ENCODE measurements at regions not wholly inside any gene's neighbourhood (a gene's known extent, or its start where the extent isn't known, plus 50 kb on each side); places are given as distances from the start of the nearest gene placed in this dataset.

GRCh38 chr4:32658019-32658418 is 1937.8 kb downstream of the PCDH7 start:
- TF ChIP-seq, protein P1, sequence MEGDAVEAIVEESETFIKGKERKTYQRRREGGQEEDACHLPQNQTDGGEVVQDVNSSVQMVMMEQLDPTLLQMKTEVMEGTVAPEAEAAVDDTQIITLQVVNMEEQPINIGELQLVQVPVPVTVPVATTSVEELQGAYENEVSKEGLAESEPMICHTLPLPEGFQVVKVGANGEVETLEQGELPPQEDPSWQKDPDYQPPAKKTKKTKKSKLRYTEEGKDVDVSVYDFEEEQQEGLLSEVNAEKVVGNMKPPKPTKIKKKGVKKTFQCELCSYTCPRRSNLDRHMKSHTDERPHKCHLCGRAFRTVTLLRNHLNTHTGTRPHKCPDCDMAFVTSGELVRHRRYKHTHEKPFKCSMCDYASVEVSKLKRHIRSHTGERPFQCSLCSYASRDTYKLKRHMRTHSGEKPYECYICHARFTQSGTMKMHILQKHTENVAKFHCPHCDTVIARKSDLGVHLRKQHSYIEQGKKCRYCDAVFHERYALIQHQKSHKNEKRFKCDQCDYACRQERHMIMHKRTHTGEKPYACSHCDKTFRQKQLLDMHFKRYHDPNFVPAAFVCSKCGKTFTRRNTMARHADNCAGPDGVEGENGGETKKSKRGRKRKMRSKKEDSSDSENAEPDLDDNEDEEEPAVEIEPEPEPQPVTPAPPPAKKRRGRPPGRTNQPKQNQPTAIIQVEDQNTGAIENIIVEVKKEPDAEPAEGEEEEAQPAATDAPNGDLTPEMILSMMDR (IDR thresholded peaks at IDR 0.05; ENCODE audit: borderline replicate concordance, extremely low read depth, insufficient read depth), result no peak
- Histone ChIP-seq H3K9ac (ENCODE audit: low read length in 3 of 3) (no peak overlapping the region), H3K27me3 (ENCODE audit: control insufficient read depth, insufficient read depth, low read length) (no peaks in the 10 kb centered on the region), H3K4me3 (ENCODE audit: low read length in 3 of 3) (no peak overlapping the region), H3K36me3 (ENCODE audit: control insufficient read depth in 2 of 3, insufficient read depth in 3 of 3, low read length in 3 of 3) (no peaks in the 10 kb centered on the region), H3K4me1 (ENCODE audit: control insufficient read depth in 2 of 3, insufficient read depth in 2 of 3, low read depth in 1 of 3, low read length in 3 of 3) (no peaks in the 10 kb centered on the region), H3K27ac (ENCODE audit: low read depth in 2 of 2, low read length in 2 of 2) (no peak overlapping the region), H3K9me3 (ENCODE audit: control insufficient read depth in 2 of 3, insufficient read depth in 1 of 3, low read length in 3 of 3) (no peaks in the 10 kb centered on the region)
- intact Hi-C loops (cut with DNase I), result no loop called here
- FAIRE-seq (no peak), DNase-seq (no peak)

DNA sequence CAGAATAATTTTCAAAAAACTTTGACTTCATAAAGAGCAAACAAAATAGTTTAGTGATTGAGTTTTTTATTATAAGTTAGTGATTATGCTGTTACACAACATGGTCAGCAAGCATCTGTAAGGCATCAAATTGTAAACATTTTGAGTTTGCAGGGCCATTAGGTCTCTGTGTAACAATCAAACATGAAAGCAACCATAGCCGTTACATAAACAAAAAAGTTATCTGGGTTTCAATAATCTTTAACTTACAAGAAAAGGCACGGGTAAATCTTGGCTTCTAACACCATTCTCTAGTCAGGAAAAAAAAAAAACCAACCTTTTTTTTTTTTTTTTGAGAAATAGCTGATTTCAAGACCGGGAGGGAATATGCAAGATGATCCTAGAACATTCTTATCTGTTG is 1941.1 kb downstream of the PCDH7 start:
- FAIRE-seq (no peak), DNase-seq (peak in 2 of 5 donors; percentile 4 to 6)
- no peaks in the 10 kb centered on the region for H3K4me1 ChIP-seq (ENCODE audit: control insufficient read depth in 2 of 3, insufficient read depth in 2 of 3, low read depth in 1 of 3, low read length in 3 of 3)
- TF ChIP-seq, protein P1 (IDR thresholded peaks at IDR 0.05; ENCODE audit: borderline replicate concordance, extremely low read depth, insufficient read depth), result no peak
- H3K27me3 ChIP-seq (ENCODE audit: control insufficient read depth, insufficient read depth, low read length), result no peaks in the 10 kb centered on the region
- no peak overlapping the region for H3K9ac ChIP-seq (ENCODE audit: low read length in 3 of 3)
- H3K36me3 ChIP-seq (ENCODE audit: control insufficient read depth in 2 of 3, insufficient read depth in 3 of 3, low read length in 3 of 3), result no peaks in the 10 kb centered on the region
- H3K9me3 ChIP-seq (ENCODE audit: control insufficient read depth in 2 of 3, insufficient read depth in 1 of 3, low read length in 3 of 3), result peaks cover 0 to 5% (median 0%) of the 10 kb centered on the region in 3 donors
- no peak overlapping the region for H3K27ac ChIP-seq (ENCODE audit: low read depth in 2 of 2, low read length in 2 of 2)
- no peak overlapping the region for H3K4me3 ChIP-seq (ENCODE audit: low read length in 3 of 3)
- intact Hi-C loops (cut with DNase I), result no loop called here

DNA sequence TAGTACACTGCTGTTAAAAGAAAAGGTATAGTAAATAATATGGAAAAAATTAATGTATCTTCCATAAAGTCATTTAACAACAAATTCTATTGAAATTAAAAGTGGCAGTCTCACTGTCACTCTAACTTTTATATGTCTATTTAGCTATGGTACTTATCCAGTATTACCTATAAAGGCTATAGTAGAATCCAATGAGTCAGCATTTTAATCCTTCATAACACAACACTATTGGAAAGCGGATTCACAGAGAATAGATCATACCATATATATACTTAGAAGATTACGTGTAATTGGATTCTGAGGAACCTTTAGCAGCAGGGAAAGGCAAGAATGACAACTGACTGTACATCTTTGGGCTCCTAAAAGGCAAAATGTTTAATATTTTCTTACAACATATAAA is 1942.6 kb downstream of the PCDH7 start:
- Histone ChIP-seq H3K4me3 (ENCODE audit: low read length in 3 of 3) (no peak overlapping the region), H3K9me3 (ENCODE audit: control insufficient read depth in 2 of 3, insufficient read depth in 1 of 3, low read length in 3 of 3) (peaks cover 0 to 5% (median 0%) of the 10 kb centered on the region in 3 donors), H3K4me1 (ENCODE audit: control insufficient read depth in 2 of 3, insufficient read depth in 2 of 3, low read depth in 1 of 3, low read length in 3 of 3) (no peaks in the 10 kb centered on the region), H3K9ac (ENCODE audit: low read length in 3 of 3) (no peak overlapping the region), H3K36me3 (ENCODE audit: control insufficient read depth in 2 of 3, insufficient read depth in 3 of 3, low read length in 3 of 3) (no peaks in the 10 kb centered on the region), H3K27me3 (ENCODE audit: control insufficient read depth, insufficient read depth, low read length) (no peaks in the 10 kb centered on the region), H3K27ac (ENCODE audit: low read depth in 2 of 2, low read length in 2 of 2) (no peak overlapping the region)
- TF ChIP-seq, protein P1 (IDR thresholded peaks at IDR 0.05; ENCODE audit: borderline replicate concordance, extremely low read depth, insufficient read depth), result no peak
- FAIRE-seq, result no peak
- intact Hi-C loops (cut with DNase I), result no loop called here
- DNase-seq, result no peak

DNA sequence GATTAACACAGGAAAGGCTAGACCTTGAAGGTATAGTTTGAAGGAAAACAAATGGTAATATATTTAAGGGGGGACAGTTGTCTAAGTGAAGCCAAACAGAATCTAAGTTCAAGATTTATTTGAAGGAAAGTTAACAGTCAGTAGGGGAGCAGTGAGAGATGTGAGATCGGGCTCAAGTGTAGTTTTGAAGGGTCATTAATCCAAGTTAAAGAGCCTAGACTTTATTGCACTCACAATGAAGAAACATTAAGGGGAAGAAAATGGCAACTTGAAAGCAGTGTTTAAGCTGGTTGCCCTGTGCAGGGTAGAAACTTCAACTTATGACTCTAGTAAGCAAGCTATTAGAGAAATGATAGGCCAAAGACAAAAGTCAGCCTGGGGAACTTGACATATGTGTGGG is 1952.2 kb downstream of the PCDH7 start:
- no peaks in the 10 kb centered on the region for H3K36me3 ChIP-seq (ENCODE audit: control insufficient read depth in 2 of 3, insufficient read depth in 3 of 3, low read length in 3 of 3)
- no peak overlapping the region for H3K4me3 ChIP-seq (ENCODE audit: low read length in 3 of 3)
- intact Hi-C loops (cut with DNase I), result no loop called here
- no peaks in the 10 kb centered on the region for H3K9me3 ChIP-seq (ENCODE audit: control insufficient read depth in 2 of 3, insufficient read depth in 1 of 3, low read length in 3 of 3)
- H3K4me1 ChIP-seq (ENCODE audit: control insufficient read depth in 2 of 3, insufficient read depth in 2 of 3, low read depth in 1 of 3, low read length in 3 of 3), result no peaks in the 10 kb centered on the region
- no peak overlapping the region for H3K27ac ChIP-seq (ENCODE audit: low read depth in 2 of 2, low read length in 2 of 2)
- TF ChIP-seq, protein P1 (IDR thresholded peaks at IDR 0.05; ENCODE audit: borderline replicate concordance, extremely low read depth, insufficient read depth), result no peak
- no peaks in the 10 kb centered on the region for H3K27me3 ChIP-seq (ENCODE audit: control insufficient read depth, insufficient read depth, low read length)
- H3K9ac ChIP-seq (ENCODE audit: low read length in 3 of 3), result no peak overlapping the region
- peak in 2 of 5 donors; percentile 61 to 64 for DNase-seq
- no peak for FAIRE-seq

Measured in kidney (tissue), 13 donors.